ENCODE measurements at regions not wholly inside any gene's neighbourhood (a gene's known extent, or its start where the extent isn't known, plus 50 kb on each side); places are given as distances from the start of the nearest gene placed in this dataset.

DNA sequence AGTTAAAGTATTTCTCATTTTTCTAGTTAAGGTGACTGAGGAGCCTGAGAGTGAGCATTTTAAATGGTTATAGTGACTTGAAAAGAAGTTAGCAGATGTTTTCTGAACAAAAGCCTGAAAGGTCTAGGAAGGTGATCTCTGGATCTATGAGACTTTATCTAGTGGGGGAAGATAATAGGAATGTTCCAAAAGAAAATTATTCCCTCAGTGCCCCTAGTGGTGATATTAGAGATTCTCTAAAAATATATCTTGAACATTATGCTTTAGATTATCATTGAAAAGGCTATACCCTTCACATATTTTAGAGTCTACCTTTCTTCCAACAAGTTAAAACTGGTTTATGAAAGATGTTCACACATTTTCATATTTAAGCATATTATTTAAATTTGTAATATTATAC, 69.0 kb upstream of the SPANXN1 start:
- no peak for TF ChIP-seq ESRRG (CRISPR knock-in tag; IDR thresholded peaks at IDR 0.05)
- TF ChIP-seq ZNF8 (CRISPR knock-in tag; IDR thresholded peaks at IDR 0.05): no peak
- TF ChIP-seq, protein P1, sequence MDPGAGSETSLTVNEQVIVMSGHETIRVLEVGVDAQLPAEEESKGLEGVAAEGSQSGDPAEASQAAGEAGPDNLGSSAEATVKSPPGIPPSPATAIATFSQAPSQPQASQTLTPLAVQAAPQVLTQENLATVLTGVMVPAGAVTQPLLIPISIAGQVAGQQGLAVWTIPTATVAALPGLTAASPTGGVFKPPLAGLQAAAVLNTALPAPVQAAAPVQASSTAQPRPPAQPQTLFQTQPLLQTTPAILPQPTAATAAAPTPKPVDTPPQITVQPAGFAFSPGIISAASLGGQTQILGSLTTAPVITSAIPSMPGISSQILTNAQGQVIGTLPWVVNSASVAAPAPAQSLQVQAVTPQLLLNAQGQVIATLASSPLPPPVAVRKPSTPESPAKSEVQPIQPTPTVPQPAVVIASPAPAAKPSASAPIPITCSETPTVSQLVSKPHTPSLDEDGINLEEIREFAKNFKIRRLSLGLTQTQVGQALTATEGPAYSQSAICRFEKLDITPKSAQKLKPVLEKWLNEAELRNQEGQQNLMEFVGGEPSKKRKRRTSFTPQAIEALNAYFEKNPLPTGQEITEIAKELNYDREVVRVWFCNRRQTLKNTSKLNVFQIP (CRISPR knock-in tag; IDR thresholded peaks at IDR 0.05; ENCODE audit: borderline replicate concordance, low read depth): no peak
- TF ChIP-seq, protein P2, sequence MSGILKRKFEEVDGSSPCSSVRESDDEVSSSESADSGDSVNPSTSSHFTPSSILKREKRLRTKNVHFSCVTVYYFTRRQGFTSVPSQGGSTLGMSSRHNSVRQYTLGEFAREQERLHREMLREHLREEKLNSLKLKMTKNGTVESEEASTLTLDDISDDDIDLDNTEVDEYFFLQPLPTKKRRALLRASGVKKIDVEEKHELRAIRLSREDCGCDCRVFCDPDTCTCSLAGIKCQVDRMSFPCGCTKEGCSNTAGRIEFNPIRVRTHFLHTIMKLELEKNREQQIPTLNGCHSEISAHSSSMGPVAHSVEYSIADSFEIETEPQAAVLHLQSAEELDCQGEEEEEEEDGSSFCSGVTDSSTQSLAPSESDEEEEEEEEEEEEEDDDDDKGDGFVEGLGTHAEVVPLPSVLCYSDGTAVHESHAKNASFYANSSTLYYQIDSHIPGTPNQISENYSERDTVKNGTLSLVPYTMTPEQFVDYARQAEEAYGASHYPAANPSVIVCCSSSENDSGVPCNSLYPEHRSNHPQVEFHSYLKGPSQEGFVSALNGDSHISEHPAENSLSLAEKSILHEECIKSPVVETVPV (CRISPR knock-in tag; IDR thresholded peaks at IDR 0.05): no peak
- no peak for TF ChIP-seq ZFP3 (CRISPR knock-in tag; IDR thresholded peaks at IDR 0.05)
- TF ChIP-seq, protein P3, sequence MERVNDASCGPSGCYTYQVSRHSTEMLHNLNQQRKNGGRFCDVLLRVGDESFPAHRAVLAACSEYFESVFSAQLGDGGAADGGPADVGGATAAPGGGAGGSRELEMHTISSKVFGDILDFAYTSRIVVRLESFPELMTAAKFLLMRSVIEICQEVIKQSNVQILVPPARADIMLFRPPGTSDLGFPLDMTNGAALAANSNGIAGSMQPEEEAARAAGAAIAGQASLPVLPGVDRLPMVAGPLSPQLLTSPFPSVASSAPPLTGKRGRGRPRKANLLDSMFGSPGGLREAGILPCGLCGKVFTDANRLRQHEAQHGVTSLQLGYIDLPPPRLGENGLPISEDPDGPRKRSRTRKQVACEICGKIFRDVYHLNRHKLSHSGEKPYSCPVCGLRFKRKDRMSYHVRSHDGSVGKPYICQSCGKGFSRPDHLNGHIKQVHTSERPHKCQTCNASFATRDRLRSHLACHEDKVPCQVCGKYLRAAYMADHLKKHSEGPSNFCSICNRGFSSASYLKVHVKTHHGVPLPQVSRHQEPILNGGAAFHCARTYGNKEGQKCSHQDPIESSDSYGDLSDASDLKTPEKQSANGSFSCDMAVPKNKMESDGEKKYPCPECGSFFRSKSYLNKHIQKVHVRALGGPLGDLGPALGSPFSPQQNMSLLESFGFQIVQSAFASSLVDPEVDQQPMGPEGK (CRISPR knock-in tag; IDR thresholded peaks at IDR 0.05; ENCODE audit: borderline replicate concordance): no peak
- no peak for TF ChIP-seq ARNTL (CRISPR knock-in tag; IDR thresholded peaks at IDR 0.05; ENCODE audit: borderline replicate concordance, low read depth)
- TF ChIP-seq SNAI2 (CRISPR knock-in tag; IDR thresholded peaks at IDR 0.05): no peak
- TF ChIP-seq GLIS3 (CRISPR knock-in tag; IDR thresholded peaks at IDR 0.05): no peak
- TF ChIP-seq, protein P4, sequence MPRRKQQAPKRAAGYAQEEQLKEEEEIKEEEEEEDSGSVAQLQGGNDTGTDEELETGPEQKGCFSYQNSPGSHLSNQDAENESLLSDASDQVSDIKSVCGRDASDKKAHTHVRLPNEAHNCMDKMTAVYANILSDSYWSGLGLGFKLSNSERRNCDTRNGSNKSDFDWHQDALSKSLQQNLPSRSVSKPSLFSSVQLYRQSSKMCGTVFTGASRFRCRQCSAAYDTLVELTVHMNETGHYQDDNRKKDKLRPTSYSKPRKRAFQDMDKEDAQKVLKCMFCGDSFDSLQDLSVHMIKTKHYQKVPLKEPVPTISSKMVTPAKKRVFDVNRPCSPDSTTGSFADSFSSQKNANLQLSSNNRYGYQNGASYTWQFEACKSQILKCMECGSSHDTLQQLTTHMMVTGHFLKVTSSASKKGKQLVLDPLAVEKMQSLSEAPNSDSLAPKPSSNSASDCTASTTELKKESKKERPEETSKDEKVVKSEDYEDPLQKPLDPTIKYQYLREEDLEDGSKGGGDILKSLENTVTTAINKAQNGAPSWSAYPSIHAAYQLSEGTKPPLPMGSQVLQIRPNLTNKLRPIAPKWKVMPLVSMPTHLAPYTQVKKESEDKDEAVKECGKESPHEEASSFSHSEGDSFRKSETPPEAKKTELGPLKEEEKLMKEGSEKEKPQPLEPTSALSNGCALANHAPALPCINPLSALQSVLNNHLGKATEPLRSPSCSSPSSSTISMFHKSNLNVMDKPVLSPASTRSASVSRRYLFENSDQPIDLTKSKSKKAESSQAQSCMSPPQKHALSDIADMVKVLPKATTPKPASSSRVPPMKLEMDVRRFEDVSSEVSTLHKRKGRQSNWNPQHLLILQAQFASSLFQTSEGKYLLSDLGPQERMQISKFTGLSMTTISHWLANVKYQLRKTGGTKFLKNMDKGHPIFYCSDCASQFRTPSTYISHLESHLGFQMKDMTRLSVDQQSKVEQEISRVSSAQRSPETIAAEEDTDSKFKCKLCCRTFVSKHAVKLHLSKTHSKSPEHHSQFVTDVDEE (CRISPR knock-in tag; IDR thresholded peaks at IDR 0.05): no peak
- TF ChIP-seq ZFP30 (CRISPR knock-in tag; IDR thresholded peaks at IDR 0.05): no peak
- no peak for ATAC-seq

DNA sequence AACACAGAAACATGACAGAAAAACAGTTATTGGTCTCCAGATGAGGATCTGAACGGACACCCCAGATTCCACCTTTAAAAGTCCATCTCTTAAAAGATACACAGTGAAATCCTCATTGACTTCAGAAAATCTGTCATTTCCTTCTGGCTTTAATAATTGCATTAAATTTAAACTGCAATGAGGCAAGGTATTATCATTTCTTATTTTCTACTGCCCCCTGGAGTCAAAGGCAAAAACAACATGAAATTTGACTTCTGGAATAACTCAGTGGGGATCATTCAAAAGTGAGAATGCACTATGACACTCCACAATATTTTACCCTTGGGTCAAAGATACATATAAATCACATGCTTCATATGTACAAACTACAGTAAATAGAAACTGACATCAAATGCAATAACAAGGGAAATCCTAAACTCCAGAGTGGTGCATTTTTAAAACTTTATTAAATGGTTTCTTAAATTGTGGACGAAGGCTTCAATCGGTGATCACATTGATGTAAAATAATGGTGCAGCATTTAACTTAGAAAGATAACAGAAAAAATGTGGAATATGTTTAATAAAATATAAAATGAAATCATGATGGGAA, 56.4 kb upstream of the SPANXN1 start:
- 0 out of 3 replicates have a peak, but pooled peaks have one; percentile 25 for ATAC-seq
- TF ChIP-seq SNAI2 (CRISPR knock-in tag; IDR thresholded peaks at IDR 0.05) (no peak), ZNF70 (CRISPR knock-in tag; IDR thresholded peaks at IDR 0.05) (no peak), ZNF565 (CRISPR knock-in tag; conservative IDR thresholded peaks at IDR 0.05; ENCODE audit: low read depth) (no peak)

Data from SK-N-SH treated with all-trans-retinoic acid at 6 μM for 48 hours (cell line).